Spinal cord (tissue), 9 donors: ENCODE measurements at regions not wholly inside any gene's neighbourhood (a gene's known extent, or its start where the extent isn't known, plus 50 kb on each side); places are given as distances from the start of the nearest gene placed in this dataset.
A peak's percentile ranks its signal among the peaks of the same experiment; 100 is the strongest.
"Not testable (repeated sequence)": the region's sequence is repeated elsewhere in the genome, so short reads cannot be mapped to it uniquely, and the experiment has no call there.

Source experiments
- DNase-seq, 6 donors: peaks; one replicate each; pipeline versions ENCODE4 v3.0.0 to v3.0.0-alpha.2; 2013 to 2015; ENCODE audit warnings: low spot score in 6 of 6, low read depth in 4 of 6
- H3K27ac ChIP-seq: one replicate; pipeline ENCODE4 v1.5.1; 2013; ENCODE audit warnings: low read depth, low read length, control low read depth
- H3K27me3 ChIP-seq: one replicate; pipeline ENCODE4 v1.6.1; 2013; ENCODE audit warnings: low read length; ENCODE audit not compliant: control insufficient read depth, insufficient read depth
- H3K36me3 ChIP-seq: one replicate; pipeline ENCODE4 v1.6.1; 2013; ENCODE audit warnings: low read length; ENCODE audit not compliant: control insufficient read depth, insufficient read depth
- H3K4me1 ChIP-seq: one replicate; pipeline ENCODE4 v1.6.1; 2013; ENCODE audit warnings: low read length; ENCODE audit not compliant: control insufficient read depth, insufficient read depth
- H3K4me3 ChIP-seq: one replicate; pipeline ENCODE4 v1.5.1; 2013; ENCODE audit warnings: low read depth, low read length, control low read depth
- H3K9me3 ChIP-seq: one replicate; pipeline ENCODE4 v1.6.1; 2013; ENCODE audit warnings: low read length; ENCODE audit not compliant: control insufficient read depth, insufficient read depth
- WGBS: methylation state at CpG from one replicate; pipeline ENCODE4 v1.1.5; 2013; ENCODE audit warnings: missing lambda C conversion rate; ENCODE audit not compliant: insufficient coverage; 5-methylcytosine and 5-hydroxymethylcytosine counted together
- donor health status: healthy.

GRCh38 chr1:761791-762190 lies 75.3 kb upstream of the OR4F16 start:
- H3K9me3 ChIP-seq, DNase-seq, H3K36me3 ChIP-seq, H3K4me1 ChIP-seq, H3K27me3 ChIP-seq, H3K27ac ChIP-seq, H3K4me3 ChIP-seq: not testable (repeated sequence)
- WGBS, result no CpG with 5 or more reads among the region's 2 CpGs

- 80% methylated on average over 1 of the region's 8 CpGs for WGBS
- not testable (repeated sequence) for H3K9me3 ChIP-seq, H3K4me1 ChIP-seq, DNase-seq, H3K27ac ChIP-seq, H3K27me3 ChIP-seq, H3K36me3 ChIP-seq, H3K4me3 ChIP-seq
Measured at GRCh38 chr1:771449-771848, 85.0 kb upstream of the OR4F16 start.

DNA sequence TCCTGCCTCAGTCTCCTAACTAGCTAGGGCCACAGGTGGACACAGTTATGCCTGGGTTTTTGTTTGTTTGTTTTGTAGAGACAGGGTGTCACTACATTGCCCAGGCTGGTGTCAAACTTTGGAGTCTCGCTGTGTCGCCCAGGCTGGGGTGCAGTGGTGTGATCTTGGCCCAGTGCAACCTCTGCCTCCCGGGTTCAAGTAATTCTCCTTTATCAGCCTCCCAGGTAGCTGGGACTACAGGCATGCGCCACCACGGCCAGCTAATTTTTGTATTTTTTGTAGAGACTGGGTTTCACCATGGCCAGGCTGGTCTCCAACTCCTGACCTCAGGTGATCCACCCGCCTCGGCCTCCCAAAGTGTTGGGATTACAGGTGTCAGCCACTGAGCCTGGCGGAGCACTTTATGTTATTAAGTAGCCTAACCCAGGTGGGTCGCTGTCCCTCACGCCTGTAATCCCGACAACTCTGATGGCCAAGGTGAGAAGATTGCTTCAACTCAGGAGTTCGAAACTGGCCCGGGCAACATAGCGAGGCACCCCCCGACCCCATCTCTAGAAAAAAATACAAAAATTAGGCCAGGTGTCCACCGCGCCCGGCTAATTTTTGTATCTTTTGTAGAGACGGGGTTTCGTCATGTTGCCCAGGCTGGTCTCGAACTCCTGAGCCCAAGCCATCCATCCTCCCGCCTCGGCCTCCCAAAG lies 91.2 kb upstream of the OR4F16 start:
- H3K27me3 ChIP-seq, H3K36me3 ChIP-seq, H3K9me3 ChIP-seq, H3K4me1 ChIP-seq, DNase-seq, H3K27ac ChIP-seq: not testable (repeated sequence)
- WGBS, result 96% methylated on average over 6 of the region's 23 CpGs
- peak overlapping the region; percentile 66 for H3K4me3 ChIP-seq

- not testable (repeated sequence) for H3K27me3 ChIP-seq, H3K9me3 ChIP-seq, H3K4me1 ChIP-seq, H3K36me3 ChIP-seq
- 4% methylated on average over 51 of the region's 65 CpGs for WGBS
- H3K27ac ChIP-seq, result peak overlapping the region; percentile 86
- peak; percentile 97 to 99 (median 98) for DNase-seq
- H3K4me3 ChIP-seq, result peak overlapping the region; percentile 66
Measured at GRCh38 chr1:778451-779278, 92.2 kb upstream of the OR4F16 start.

DNA sequence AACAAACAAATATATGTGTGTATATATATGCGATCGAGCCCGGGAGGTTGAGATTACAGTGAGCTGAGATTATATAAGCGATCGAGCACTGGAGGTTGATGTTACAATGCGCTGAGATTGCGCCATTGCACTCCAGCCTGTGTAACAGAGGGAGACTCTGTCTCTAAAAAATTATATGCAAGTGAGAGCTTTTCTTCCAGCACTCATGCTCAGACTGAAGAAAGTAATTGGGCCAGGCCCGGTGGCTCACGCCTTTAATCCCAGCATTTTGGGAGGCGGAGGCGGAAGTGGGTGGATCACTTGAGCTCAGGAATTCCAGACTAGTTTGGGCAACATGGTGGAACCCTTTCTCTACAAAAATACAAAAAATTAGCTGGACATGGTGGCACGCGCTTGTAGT lies 93.2 kb upstream of the OR4F16 start:
- not testable (repeated sequence) for H3K4me1 ChIP-seq, H3K36me3 ChIP-seq, H3K4me3 ChIP-seq, H3K27ac ChIP-seq, DNase-seq, H3K27me3 ChIP-seq, H3K9me3 ChIP-seq
- WGBS, result no CpG with 5 or more reads among the region's 13 CpGs

GRCh38 chr1:788835-789234 lies 102.4 kb upstream of the OR4F16 start:
- Histone ChIP-seq H3K4me1 (no peaks in the 10 kb centered on the region), H3K9me3 (no peaks in the 10 kb centered on the region), H3K27me3 (no peaks in the 10 kb centered on the region), H3K36me3 (no peaks in the 10 kb centered on the region), H3K4me3 (no peak overlapping the region), H3K27ac (no peak overlapping the region)
- 91% methylated on average over 13 of the region's 13 CpGs for WGBS
- no peak for DNase-seq

DNA sequence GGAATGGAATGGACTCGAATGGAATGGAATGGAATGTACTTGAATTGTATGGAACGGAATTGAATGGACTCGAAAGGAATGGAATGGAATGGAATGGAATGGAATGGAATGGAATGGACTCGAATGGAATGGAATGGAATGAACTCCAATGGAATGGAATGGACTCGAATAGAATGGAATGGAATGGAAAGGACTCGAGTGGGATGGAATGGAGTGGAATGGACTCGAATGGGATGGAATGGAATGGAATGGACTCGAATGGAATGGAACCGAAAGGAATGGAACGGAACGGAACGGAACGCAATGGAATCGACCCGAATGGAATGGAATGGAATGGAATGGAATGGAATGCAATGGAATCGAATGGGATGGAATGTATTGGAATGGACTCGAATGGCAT lies 103.2 kb upstream of the OR4F16 start:
- H3K4me1 ChIP-seq, H3K4me3 ChIP-seq, H3K27ac ChIP-seq, H3K9me3 ChIP-seq, H3K36me3 ChIP-seq, DNase-seq, H3K27me3 ChIP-seq: not testable (repeated sequence)
- 92% methylated on average over 17 of the region's 17 CpGs for WGBS

DNA sequence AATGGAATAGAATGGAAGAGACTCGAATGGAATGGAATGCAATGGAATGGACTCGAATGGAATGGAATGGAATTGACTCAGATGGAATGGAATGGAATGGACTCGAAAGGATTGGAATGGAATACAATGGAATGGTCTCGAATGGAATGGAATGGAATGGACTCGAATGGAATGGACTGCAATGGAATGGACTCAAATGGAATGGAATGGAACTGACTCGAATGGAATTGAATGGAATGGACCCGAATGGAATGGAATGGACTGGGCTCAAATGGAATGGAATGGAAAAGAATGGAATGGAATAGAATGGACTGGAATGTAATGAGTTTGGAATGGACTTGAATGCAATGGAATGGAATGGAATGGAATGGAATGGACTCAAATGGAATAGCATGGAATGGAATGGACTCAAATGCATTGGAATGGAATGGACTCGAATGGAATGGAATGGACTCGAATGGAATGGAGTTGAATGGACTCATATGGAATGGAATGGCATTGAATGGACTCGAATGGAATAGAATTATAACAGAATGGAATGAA lies 104.0 kb upstream of the OR4F16 start:
- H3K4me1 ChIP-seq, H3K4me3 ChIP-seq, DNase-seq, H3K9me3 ChIP-seq, H3K27ac ChIP-seq, H3K36me3 ChIP-seq, H3K27me3 ChIP-seq: not testable (repeated sequence)
- WGBS, result 93% methylated on average over 8 of the region's 10 CpGs

DNA sequence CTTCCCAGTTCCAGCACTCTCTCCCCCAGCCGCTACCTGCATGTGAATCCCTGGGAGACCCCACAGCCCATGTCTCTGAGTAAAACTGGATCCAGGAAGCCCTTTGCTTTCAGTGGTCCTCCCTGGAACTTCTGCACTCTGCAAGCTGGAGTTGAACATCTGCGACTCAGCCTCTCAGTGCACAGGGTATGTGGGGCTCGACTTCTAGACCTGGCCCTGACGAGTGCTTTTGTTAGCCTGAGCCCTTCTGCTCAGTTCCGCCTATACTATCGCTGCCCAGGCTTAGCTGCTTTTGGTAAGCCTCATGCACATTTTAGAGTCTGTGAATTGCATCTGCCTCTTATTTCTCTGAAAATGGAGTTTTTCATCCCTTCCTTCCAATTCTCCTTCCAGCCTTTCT lies 107.9 kb upstream of the OR4F16 start:
- H3K27ac ChIP-seq, H3K4me3 ChIP-seq, H3K4me1 ChIP-seq, DNase-seq, H3K27me3 ChIP-seq, H3K9me3 ChIP-seq, H3K36me3 ChIP-seq: not testable (repeated sequence)
- 89% methylated on average over 5 of the region's 6 CpGs for WGBS
